MM.1S (cell line): ENCODE measurements at regions not wholly inside any gene's neighbourhood (a gene's known extent, or its start where the extent isn't known, plus 50 kb on each side); places are given as distances from the start of the nearest gene placed in this dataset.

Experiments
- EZH2 ChIP-seq: fragments of 300-600 bp; sonication (generic); optimal IDR thresholded peaks from 2 replicates; pipeline ENCODE3; 2017; ENCODE audit warnings: low read depth, mild to moderate bottlenecking, antibody characterized with exemption, low read length, mixed read lengths
- TF ChIP-seq, protein P1 (sequence below): fragments of 300-600 bp; sonication (generic); IDR thresholded peaks from 2 replicates; pipeline ENCODE4 v1.5.1; 2016; ENCODE audit warnings: antibody characterized with exemption, low read length, mixed read lengths

DNA sequence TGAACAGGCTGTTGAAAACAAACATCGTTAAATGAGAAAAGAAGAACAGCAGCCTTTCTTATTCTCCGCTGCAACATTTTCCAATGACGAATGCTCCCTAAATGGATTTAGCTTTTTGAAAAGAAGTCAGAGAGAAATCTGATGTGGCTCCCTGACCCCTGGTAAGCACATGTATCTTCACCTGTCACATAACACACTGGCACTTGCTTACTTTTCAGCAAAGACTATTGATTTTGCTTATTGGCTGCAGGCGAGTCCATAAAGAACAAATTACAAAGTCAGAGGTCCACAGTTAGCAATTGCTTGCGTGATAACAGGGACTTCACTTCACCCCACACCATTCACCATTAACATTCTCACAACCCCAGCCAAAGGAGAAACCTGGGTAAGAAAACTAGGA is 362.8 kb downstream of the GPATCH2 start:
- TF ChIP-seq, protein P1, sequence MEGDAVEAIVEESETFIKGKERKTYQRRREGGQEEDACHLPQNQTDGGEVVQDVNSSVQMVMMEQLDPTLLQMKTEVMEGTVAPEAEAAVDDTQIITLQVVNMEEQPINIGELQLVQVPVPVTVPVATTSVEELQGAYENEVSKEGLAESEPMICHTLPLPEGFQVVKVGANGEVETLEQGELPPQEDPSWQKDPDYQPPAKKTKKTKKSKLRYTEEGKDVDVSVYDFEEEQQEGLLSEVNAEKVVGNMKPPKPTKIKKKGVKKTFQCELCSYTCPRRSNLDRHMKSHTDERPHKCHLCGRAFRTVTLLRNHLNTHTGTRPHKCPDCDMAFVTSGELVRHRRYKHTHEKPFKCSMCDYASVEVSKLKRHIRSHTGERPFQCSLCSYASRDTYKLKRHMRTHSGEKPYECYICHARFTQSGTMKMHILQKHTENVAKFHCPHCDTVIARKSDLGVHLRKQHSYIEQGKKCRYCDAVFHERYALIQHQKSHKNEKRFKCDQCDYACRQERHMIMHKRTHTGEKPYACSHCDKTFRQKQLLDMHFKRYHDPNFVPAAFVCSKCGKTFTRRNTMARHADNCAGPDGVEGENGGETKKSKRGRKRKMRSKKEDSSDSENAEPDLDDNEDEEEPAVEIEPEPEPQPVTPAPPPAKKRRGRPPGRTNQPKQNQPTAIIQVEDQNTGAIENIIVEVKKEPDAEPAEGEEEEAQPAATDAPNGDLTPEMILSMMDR = no peak
- no peak for TF ChIP-seq EZH2
